GM12878 (cell line): ENCODE measurements at regions not wholly inside any gene's neighbourhood (a gene's known extent, or its start where the extent isn't known, plus 50 kb on each side); places are given as distances from the start of the nearest gene placed in this dataset.
"Not testable (repeated sequence)": the region's sequence is repeated elsewhere in the genome, so short reads cannot be mapped to it uniquely, and the experiment has no call there.

ENCODE experiments used
- ATAC-seq: fragments of 200-7000 bp; cut with Tn5 transposase; 3 replicates; pipeline ENCODE4 v1.9.1; 2020; ENCODE audit warnings: mild to moderate bottlenecking, moderate library complexity
- BruUV-seq: library from RNA; stranded (reverse); fragments of 400-500 nt; replicated peaks from 2 replicates; lab custom pipeline; 2021; lab: Mats Ljungman, UMichigan
- CTCF ChIA-PET: fragments of 300-600 bp; sonication (Branson Sonifier 250); formaldehyde crosslinking; extraction: SDS; loops from one replicate; lab custom pipeline; 2021; ENCODE audit warnings: inconsistent platforms; lab: Yijun Ruan, JAX
- POLR2A ChIA-PET: fragments of 350-600 bp; formaldehyde crosslinking; extraction: SDS; loops from one replicate; lab custom pipeline; 2021; ENCODE audit warnings: inconsistent platforms; lab: Charles Lee
- RAD21 ChIA-PET: fragments of 300-600 bp; sonication (Branson Sonifier 250); formaldehyde crosslinking; loops from one replicate; lab custom pipeline; 2023; ENCODE audit warnings: antibody characterized with exemption; ENCODE audit not compliant: unreplicated experiment; lab: Charles Lee
- SMC1A ChIA-PET: fragments of 300-600 bp; sonication (Branson Sonifier 250); formaldehyde crosslinking; loops from one replicate; lab custom pipeline; 2023; ENCODE audit not compliant: unreplicated experiment, uncharacterized antibody; lab: Charles Lee
- DNase-seq: peaks from one replicate; pipeline ENCODE4 v3.0.0-alpha.2; 2011; ENCODE audit warnings: low read depth, low spot score
- FAIRE-seq: peaks from 3 replicates; lab custom pipeline; 2011; peaks lifted over from hg19 to GRCh38; lab: Jason Lieb, UNC
- H2AFZ ChIP-seq: 2 replicates; pipeline ENCODE4 v1.6.0; 2011; ENCODE audit warnings: low read depth, low read length, control low read depth; ENCODE audit not compliant: control insufficient read depth
- H3K27ac ChIP-seq: 2 replicates; pipeline ENCODE4 v1.5.1; 2011; ENCODE audit warnings: control low read depth; ENCODE audit not compliant: control insufficient read depth, insufficient read depth
- H3K27me3 ChIP-seq, 2 experiments: replicated peaks in 1 of 2; 2 replicates each; pipeline versions ENCODE4 v1.6.0 to v1.6.1; 2011; ENCODE audit warnings: low read length in 1 of 2; ENCODE audit not compliant: control insufficient read depth in 2 of 2, insufficient read depth in 2 of 2
- H3K36me3 ChIP-seq, 2 experiments: 2 replicates each; pipeline ENCODE4 v1.5.1; 2011; ENCODE audit warnings: low read length in 1 of 2; ENCODE audit not compliant: control insufficient read depth in 2 of 2, insufficient read depth in 2 of 2
- H3K4me1 ChIP-seq: 2 replicates; pipeline ENCODE4 v1.6.1; 2011; ENCODE audit warnings: mild to moderate bottlenecking, low read length, moderate library complexity, mixed read lengths; ENCODE audit not compliant: control insufficient read depth, insufficient read depth
- H3K4me2 ChIP-seq: 2 replicates; pipeline ENCODE4 v1.6.0; 2011; ENCODE audit warnings: control low read depth; ENCODE audit not compliant: control insufficient read depth, insufficient read depth
- H3K4me3 ChIP-seq: fragments of 200-600 bp; sonication (generic); 2 replicates; pipeline ENCODE4 v1.5.1; 2016
- H3K79me2 ChIP-seq: 2 replicates; pipeline ENCODE4 v1.6.0; 2011; ENCODE audit warnings: low read length; ENCODE audit not compliant: control insufficient read depth, insufficient read depth
- H3K9ac ChIP-seq: 2 replicates; pipeline ENCODE4 v1.8.0; 2011; ENCODE audit warnings: low read length, control low read depth, mixed read lengths; ENCODE audit not compliant: control insufficient read depth, insufficient read depth
- H3K9me3 ChIP-seq: replicated peaks from 3 replicates; pipeline ENCODE4 v1.5.1; 2011; ENCODE audit warnings: mild to moderate bottlenecking, low read length; ENCODE audit not compliant: control insufficient read depth, insufficient read depth
- H4K20me1 ChIP-seq: 2 replicates; pipeline ENCODE4 v1.6.0; 2011; ENCODE audit not compliant: control insufficient read depth, insufficient read depth
- BHLHE40 ChIP-seq, 2 experiments: fragments of 450-650 bp in 1 of 2; IDR thresholded peaks; 2 replicates each; pipeline ENCODE4 v1.6.1; 2011 to 2017; ENCODE audit warnings: low read depth in 2 of 2, borderline replicate concordance in 1 of 2, improper control_type of control experiment in 1 of 2, low read length in 1 of 2, mild to moderate bottlenecking in 1 of 2
- CHD4 ChIP-seq: fragments of 200-600 bp; sonication (generic); IDR thresholded peaks from 2 replicates; pipeline ENCODE4 v1.6.1; 2016; ENCODE audit warnings: mild to moderate bottlenecking
- ESRRA ChIP-seq: IDR thresholded peaks from 2 replicates; pipeline ENCODE4 v1.6.1; 2012; ENCODE audit warnings: mild to moderate bottlenecking, low read length, improper control_type of control experiment
- WGBS: methylation state at CpG from one replicate; pipeline ENCODE4 v1.1.6; 2016; ENCODE audit warnings: low lambda C conversion rate; ENCODE audit not compliant: insufficient replicate concordance, insufficient coverage; ENCODE audit errors: missing lambda C conversion rate; 5-methylcytosine and 5-hydroxymethylcytosine counted together
- in situ Hi-C: fragments of 300-500 bp; cut with MboI; formaldehyde crosslinking; loops from 9 replicates; pipeline ENCODE4 v1.14.3; 2018; ENCODE audit warnings: mixed read lengths
- intact Hi-C: fragments of 100-400 bp; cut with micrococcal nuclease; formaldehyde crosslinking; loops from one replicate; pipeline ENCODE4 v1.14.2; 2022; ENCODE audit not compliant: unreplicated experiment
- TF ChIP-seq, protein P1 (sequence below): fragments of 450-650 bp; IDR thresholded peaks from 2 replicates; pipeline ENCODE4 v1.6.1; 2016; ENCODE audit warnings: mild to moderate bottlenecking, moderate library complexity, borderline replicate concordance
- TF ChIP-seq, protein P2 (sequence below): IDR thresholded peaks from 2 replicates; pipeline ENCODE4 v1.6.1; 2011; ENCODE audit warnings: low read depth, low read length, improper control_type of control experiment, borderline replicate concordance

DNA sequence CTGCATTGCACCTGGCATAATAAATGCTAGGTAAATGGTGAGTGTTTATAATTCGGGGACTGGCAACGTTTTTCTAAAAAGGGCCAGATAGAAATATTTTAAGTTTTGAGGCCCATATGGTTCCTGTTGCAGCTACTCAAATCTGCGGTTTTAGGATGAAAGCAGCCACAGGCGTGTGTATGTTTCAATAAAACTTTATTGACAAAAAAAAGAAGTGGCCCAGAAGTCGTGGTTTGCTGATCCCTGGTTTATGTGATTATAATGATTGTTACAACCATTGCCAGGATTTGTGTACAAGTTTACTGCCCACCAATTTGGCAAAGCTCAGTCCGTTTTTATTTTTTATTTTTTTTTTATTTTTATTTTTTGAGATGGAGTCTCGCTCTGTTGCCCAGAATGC lies 536.1 kb downstream of the XYLT1 start:
- no peak overlapping the region for H2AFZ ChIP-seq
- DNase-seq = no peak
- no peaks in the 10 kb centered on the region for H3K4me1 ChIP-seq
- BruUV-seq = no TSS peak
- intact Hi-C loops = no loop called here
- no peak overlapping the region for H3K9ac ChIP-seq
- RAD21 ChIA-PET = no interaction called here
- H3K4me3 ChIP-seq = no peak overlapping the region
- H3K9me3 ChIP-seq = no peaks in the 10 kb centered on the region
- H4K20me1 ChIP-seq = no peaks in the 10 kb centered on the region
- POLR2A ChIA-PET = no interaction called here
- no peaks in the 10 kb centered on the region for H3K36me3 ChIP-seq
- CTCF ChIA-PET = no interaction called here
- H3K79me2 ChIP-seq = no peaks in the 10 kb centered on the region
- TF ChIP-seq BHLHE40 (IDR thresholded peaks at IDR 0.05; ENCODE audit: borderline replicate concordance in 1 of 2, low read depth in 2 of 2, low read length in 1 of 2) = no peak
- TF ChIP-seq, protein P1, sequence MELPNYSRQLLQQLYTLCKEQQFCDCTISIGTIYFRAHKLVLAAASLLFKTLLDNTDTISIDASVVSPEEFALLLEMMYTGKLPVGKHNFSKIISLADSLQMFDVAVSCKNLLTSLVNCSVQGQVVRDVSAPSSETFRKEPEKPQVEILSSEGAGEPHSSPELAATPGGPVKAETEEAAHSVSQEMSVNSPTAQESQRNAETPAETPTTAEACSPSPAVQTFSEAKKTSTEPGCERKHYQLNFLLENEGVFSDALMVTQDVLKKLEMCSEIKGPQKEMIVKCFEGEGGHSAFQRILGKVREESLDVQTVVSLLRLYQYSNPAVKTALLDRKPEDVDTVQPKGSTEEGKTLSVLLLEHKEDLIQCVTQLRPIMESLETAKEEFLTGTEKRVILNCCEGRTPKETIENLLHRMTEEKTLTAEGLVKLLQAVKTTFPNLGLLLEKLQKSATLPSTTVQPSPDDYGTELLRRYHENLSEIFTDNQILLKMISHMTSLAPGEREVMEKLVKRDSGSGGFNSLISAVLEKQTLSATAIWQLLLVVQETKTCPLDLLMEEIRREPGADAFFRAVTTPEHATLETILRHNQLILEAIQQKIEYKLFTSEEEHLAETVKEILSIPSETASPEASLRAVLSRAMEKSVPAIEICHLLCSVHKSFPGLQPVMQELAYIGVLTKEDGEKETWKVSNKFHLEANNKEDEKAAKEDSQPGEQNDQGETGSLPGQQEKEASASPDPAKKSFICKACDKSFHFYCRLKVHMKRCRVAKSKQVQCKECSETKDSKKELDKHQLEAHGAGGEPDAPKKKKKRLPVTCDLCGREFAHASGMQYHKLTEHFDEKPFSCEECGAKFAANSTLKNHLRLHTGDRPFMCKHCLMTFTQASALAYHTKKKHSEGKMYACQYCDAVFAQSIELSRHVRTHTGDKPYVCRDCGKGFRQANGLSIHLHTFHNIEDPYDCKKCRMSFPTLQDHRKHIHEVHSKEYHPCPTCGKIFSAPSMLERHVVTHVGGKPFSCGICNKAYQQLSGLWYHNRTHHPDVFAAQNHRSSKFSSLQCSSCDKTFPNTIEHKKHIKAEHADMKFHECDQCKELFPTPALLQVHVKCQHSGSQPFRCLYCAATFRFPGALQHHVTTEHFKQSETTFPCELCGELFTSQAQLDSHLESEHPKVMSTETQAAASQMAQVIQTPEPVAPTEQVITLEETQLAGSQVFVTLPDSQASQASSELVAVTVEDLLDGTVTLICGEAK = peak; percentile 72
- TF ChIP-seq CHD4 = no peak
- TF ChIP-seq, protein P2, sequence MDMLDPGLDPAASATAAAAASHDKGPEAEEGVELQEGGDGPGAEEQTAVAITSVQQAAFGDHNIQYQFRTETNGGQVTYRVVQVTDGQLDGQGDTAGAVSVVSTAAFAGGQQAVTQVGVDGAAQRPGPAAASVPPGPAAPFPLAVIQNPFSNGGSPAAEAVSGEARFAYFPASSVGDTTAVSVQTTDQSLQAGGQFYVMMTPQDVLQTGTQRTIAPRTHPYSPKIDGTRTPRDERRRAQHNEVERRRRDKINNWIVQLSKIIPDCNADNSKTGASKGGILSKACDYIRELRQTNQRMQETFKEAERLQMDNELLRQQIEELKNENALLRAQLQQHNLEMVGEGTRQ = no peak
- no peak for TF ChIP-seq ESRRA
- TF ChIP-seq, all 136 proteins: peak for 1
- FAIRE-seq = no peak
- no peak for ATAC-seq
- H3K27ac ChIP-seq = no peak overlapping the region
- H3K27me3 ChIP-seq = no peaks in the 10 kb centered on the region
- WGBS = 47% methylated on average over 7 of the region's 7 CpGs
- no peak overlapping the region for H3K4me2 ChIP-seq
- in situ Hi-C loops = no loop called here
- SMC1A ChIA-PET = interaction anchor here (1.5 kb wide), 1 partner anchor 52 kb away, joined by 3 read pairs; no protein-coding TSS in a partner anchor

GRCh38 chr16:16935909-16936308 lies 534.9 kb downstream of the XYLT1 start:
- H2AFZ ChIP-seq, H3K36me3 ChIP-seq, RAD21 ChIA-PET, in situ Hi-C loops, H3K9ac ChIP-seq, H3K4me3 ChIP-seq, ATAC-seq, FAIRE-seq, H3K4me2 ChIP-seq, DNase-seq, H4K20me1 ChIP-seq, H3K9me3 ChIP-seq, intact Hi-C loops, BruUV-seq, POLR2A ChIA-PET, H3K27me3 ChIP-seq, H3K79me2 ChIP-seq, H3K4me1 ChIP-seq, H3K27ac ChIP-seq: not testable (repeated sequence)
- WGBS = 22% methylated on average over 4 of the region's 4 CpGs
- ChIA-PET CTCF (interaction anchor here (0.7 kb wide), 1 partner anchor 74 kb away, joined by 3 read pairs; no protein-coding TSS in a partner anchor), SMC1A (interaction anchor here (1.5 to 1.6 kb wide), 2 partner anchors 8 to 50 kb away, joined by 3 to 5 read pairs; no protein-coding TSS in a partner anchor)
